ENCODE measurements at regions not wholly inside any gene's neighbourhood (a gene's known extent, or its start where the extent isn't known, plus 50 kb on each side); places are given as distances from the start of the nearest gene placed in this dataset.

DNA sequence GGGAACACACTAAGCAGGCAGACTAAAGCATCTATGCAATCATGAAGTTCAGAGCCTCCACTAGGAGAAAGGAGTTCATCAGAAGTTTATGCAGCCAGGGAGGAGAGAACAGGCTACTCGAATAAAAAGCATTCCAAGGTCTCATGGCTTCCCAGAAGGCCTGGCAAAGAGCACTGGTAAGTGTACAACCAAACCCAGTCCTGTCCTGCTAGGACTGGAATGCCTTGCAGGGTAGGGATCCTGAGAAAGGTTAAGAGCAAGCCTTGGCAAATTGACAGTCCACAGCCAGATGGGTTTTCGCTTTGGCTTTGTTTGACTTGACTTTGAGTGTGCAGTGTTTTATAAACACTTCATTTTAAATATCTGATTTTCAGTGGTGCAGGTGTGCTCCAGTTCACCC, 133.6 kb upstream of the ATP1B1 start:
- intact Hi-C loops (cut with DNase I; ENCODE audit: low total_unique reads): no loop called here
- 72 to 82% (median 76%) methylated on average over 2 of the region's 2 CpGs for WGBS, 5 donors
- Histone ChIP-seq H3K36me3 (no peaks in the 10 kb centered on the region), H3K27me3 (replicated peaks in 1 of 7) (no peaks in the 10 kb centered on the region), H3K4me1 (no peaks in the 10 kb centered on the region), H3K4me3 (no peak overlapping the region), H3K27ac (no peak overlapping the region), H3K9me3 (no peaks in the 10 kb centered on the region)
- TF ChIP-seq POLR2A (IDR thresholded peaks at IDR 0.05) (no peak), POLR2AphosphoS5 (IDR thresholded peaks at IDR 0.05) (no peak)
- TF ChIP-seq, protein P1, sequence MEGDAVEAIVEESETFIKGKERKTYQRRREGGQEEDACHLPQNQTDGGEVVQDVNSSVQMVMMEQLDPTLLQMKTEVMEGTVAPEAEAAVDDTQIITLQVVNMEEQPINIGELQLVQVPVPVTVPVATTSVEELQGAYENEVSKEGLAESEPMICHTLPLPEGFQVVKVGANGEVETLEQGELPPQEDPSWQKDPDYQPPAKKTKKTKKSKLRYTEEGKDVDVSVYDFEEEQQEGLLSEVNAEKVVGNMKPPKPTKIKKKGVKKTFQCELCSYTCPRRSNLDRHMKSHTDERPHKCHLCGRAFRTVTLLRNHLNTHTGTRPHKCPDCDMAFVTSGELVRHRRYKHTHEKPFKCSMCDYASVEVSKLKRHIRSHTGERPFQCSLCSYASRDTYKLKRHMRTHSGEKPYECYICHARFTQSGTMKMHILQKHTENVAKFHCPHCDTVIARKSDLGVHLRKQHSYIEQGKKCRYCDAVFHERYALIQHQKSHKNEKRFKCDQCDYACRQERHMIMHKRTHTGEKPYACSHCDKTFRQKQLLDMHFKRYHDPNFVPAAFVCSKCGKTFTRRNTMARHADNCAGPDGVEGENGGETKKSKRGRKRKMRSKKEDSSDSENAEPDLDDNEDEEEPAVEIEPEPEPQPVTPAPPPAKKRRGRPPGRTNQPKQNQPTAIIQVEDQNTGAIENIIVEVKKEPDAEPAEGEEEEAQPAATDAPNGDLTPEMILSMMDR (IDR thresholded peaks at IDR 0.05 in 8 of 11, conservative IDR thresholded peaks at IDR 0.05 in 3 of 11): no peak
- no peak for DNase-seq

- Histone ChIP-seq H3K27me3 (replicated peaks in 1 of 7) (no peaks in the 10 kb centered on the region), H3K4me1 (no peaks in the 10 kb centered on the region), H3K4me3 (no peak overlapping the region), H3K9me3 (no peaks in the 10 kb centered on the region), H3K36me3 (no peaks in the 10 kb centered on the region), H3K27ac (no peak overlapping the region)
- 85 to 95% (median 94%) methylated on average over 5 of the region's 5 CpGs for WGBS, 5 donors
- TF ChIP-seq POLR2AphosphoS5 (IDR thresholded peaks at IDR 0.05) (no peak), POLR2A (IDR thresholded peaks at IDR 0.05) (no peak)
- DNase-seq: no peak
- intact Hi-C loops (cut with DNase I; ENCODE audit: low total_unique reads): no loop called here
These were observed 132.4 kb upstream of the ATP1B1 start for GRCh38 chr1:168974117-168974516.

DNA sequence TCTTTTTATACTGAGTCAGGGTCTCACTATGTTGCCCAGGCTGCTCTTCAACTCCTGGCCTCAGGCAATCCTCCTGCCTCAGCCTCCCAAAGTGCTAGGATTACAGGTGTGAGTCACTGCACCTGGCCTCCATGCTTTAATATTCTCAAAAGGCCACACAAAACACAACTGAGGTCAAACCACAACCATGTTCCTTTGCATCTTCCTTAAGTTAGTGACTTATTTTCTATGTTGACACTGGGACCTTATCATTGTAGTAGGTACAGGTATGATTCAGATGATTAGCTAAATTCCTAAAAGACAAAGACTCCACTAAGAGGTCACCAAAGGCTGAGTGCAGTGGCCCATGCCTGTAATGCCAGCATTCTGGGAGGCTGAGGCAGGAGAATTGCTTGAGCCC, 131.9 kb upstream of the ATP1B1 start:
- Histone ChIP-seq H3K27ac (no peak overlapping the region), H3K9me3 (no peaks in the 10 kb centered on the region), H3K27me3 (replicated peaks in 1 of 7) (no peaks in the 10 kb centered on the region), H3K36me3 (no peaks in the 10 kb centered on the region), H3K4me3 (no peak overlapping the region), H3K4me1 (no peaks in the 10 kb centered on the region)
- intact Hi-C loops (cut with DNase I; ENCODE audit: low total_unique reads): no loop called here
- TF ChIP-seq POLR2A (IDR thresholded peaks at IDR 0.05): no peak
- DNase-seq: no peak

DNA sequence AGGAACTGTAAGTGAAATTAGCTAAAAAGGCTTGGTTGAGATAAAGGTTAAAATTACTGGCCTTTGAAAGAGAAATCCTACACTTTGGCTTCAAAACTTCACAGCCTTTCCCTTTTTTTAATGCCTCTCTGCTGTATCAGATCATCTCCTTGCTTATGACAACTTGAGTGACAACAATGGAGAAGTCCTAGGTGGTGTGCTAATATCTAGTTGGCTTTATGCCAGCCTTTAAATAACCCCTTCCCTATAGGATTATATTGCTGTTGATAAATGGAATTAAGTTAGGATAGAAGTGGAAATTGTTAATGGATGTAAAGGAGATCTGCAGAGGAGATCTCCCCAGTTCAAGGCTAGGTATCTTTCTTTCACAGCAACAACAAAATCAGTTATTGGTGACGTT, 130.2 kb upstream of the ATP1B1 start:
- no peaks in the 10 kb centered on the region for H3K4me1 ChIP-seq
- no peak overlapping the region for H3K27ac ChIP-seq
- no peak overlapping the region for H3K4me3 ChIP-seq
- DNase-seq: no peak
- intact Hi-C loops (cut with DNase I; ENCODE audit: low total_unique reads): no loop called here
- 70 to 92% (median 76%) methylated on average over 1 of the region's 1 CpG for WGBS, 5 donors
- no peaks in the 10 kb centered on the region for H3K36me3 ChIP-seq
- H3K9me3 ChIP-seq: no peaks in the 10 kb centered on the region
- H3K27me3 ChIP-seq (replicated peaks in 1 of 7): no peaks in the 10 kb centered on the region
- TF ChIP-seq POLR2AphosphoS5 (IDR thresholded peaks at IDR 0.05): no peak
- TF ChIP-seq POLR2A (IDR thresholded peaks at IDR 0.05): no peak
- TF ChIP-seq, protein P1 (IDR thresholded peaks at IDR 0.05 in 8 of 11, conservative IDR thresholded peaks at IDR 0.05 in 3 of 11): no peak

DNA sequence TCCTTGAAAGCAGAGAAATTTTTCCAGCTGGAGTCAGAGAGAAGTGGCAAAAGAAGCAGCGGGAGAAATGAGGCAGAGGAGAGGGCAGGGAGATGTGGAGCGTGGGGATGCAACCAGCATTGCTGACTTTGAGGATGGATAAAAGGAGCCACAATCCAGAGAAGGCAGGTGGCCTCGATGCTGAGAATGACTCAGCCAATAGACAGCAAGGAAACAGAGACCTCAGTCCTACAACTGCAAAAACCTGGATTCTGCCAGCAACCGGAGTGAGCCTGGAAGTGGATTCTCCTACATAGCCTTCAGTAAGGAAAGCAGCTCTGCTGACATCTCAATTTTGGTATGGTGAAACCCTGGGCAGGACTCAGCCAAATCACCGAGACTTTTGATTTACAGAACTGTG, 128.9 kb upstream of the ATP1B1 start:
- Histone ChIP-seq H3K36me3 (no peaks in the 10 kb centered on the region), H3K4me1 (no peaks in the 10 kb centered on the region), H3K4me3 (no peak overlapping the region), H3K27me3 (replicated peaks in 1 of 7) (no peaks in the 10 kb centered on the region), H3K9me3 (no peaks in the 10 kb centered on the region), H3K27ac (no peak overlapping the region)
- WGBS, 5 donors: 78 to 83% (median 81%) methylated on average over 5 of the region's 5 CpGs
- DNase-seq: no peak
- TF ChIP-seq, protein P1 (IDR thresholded peaks at IDR 0.05 in 8 of 11, conservative IDR thresholded peaks at IDR 0.05 in 3 of 11): no peak
- TF ChIP-seq POLR2AphosphoS5 (IDR thresholded peaks at IDR 0.05) (no peak), POLR2A (IDR thresholded peaks at IDR 0.05) (no peak)
- intact Hi-C loops (cut with DNase I; ENCODE audit: low total_unique reads): no loop called here
